ENCODE measurements at regions not wholly inside any gene's neighbourhood (a gene's known extent, or its start where the extent isn't known, plus 50 kb on each side); places are given as distances from the start of the nearest gene placed in this dataset.

- TF ChIP-seq, protein P1, sequence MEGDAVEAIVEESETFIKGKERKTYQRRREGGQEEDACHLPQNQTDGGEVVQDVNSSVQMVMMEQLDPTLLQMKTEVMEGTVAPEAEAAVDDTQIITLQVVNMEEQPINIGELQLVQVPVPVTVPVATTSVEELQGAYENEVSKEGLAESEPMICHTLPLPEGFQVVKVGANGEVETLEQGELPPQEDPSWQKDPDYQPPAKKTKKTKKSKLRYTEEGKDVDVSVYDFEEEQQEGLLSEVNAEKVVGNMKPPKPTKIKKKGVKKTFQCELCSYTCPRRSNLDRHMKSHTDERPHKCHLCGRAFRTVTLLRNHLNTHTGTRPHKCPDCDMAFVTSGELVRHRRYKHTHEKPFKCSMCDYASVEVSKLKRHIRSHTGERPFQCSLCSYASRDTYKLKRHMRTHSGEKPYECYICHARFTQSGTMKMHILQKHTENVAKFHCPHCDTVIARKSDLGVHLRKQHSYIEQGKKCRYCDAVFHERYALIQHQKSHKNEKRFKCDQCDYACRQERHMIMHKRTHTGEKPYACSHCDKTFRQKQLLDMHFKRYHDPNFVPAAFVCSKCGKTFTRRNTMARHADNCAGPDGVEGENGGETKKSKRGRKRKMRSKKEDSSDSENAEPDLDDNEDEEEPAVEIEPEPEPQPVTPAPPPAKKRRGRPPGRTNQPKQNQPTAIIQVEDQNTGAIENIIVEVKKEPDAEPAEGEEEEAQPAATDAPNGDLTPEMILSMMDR (IDR thresholded peaks at IDR 0.05; ENCODE audit: low read length): no peak
- TF ChIP-seq EZH2 (IDR thresholded peaks at IDR 0.05; ENCODE audit: borderline replicate concordance, low read length): no peak
These were observed 1723.5 kb upstream of the LRRTM1 start for GRCh38 chr2:82027921-82028615.
